CD14-positive monocyte (primary cell): ENCODE measurements at regions not wholly inside any gene's neighbourhood (a gene's known extent, or its start where the extent isn't known, plus 50 kb on each side); places are given as distances from the start of the nearest gene placed in this dataset.

Source experiments
- DNase-seq, 3 donors: peaks; one replicate each; pipeline ENCODE4 v3.0.0-alpha.2; 2011 to 2022
- H2AFZ ChIP-seq: 2 replicates; pipeline ENCODE4 v1.6.0; 2012; ENCODE audit warnings: mild to moderate bottlenecking, low read depth, low read length, inconsistent platforms; ENCODE audit not compliant: insufficient read depth, poor library complexity, severe bottlenecking
- H3K27ac ChIP-seq, 2 donors: 1 replicate in 1 of 2; 2 replicates in 1 of 2; pipeline ENCODE4 v1.5.1; 2012 to 2013; ENCODE audit warnings: low read length in 2 of 2, control low read depth in 1 of 2, inconsistent platforms in 1 of 2, low read depth in 1 of 2, mild to moderate bottlenecking in 1 of 2
- H3K27me3 ChIP-seq, 2 donors: one replicate each; pipeline versions ENCODE4 v1.6.0 to v1.6.1; 2011 to 2013; ENCODE audit warnings: low read length in 2 of 2; ENCODE audit not compliant: control insufficient read depth in 2 of 2, insufficient read depth in 2 of 2
- H3K36me3 ChIP-seq, 2 donors: replicated peaks in 1 of 2; 1 replicate in 1 of 2; 2 replicates in 1 of 2; pipeline versions ENCODE4 v1.5.1 to v1.6.1; 2012 to 2013; ENCODE audit warnings: low read length in 2 of 2, control low read depth in 1 of 2, inconsistent platforms in 1 of 2, mild to moderate bottlenecking in 1 of 2; ENCODE audit not compliant: insufficient read depth in 2 of 2, control insufficient read depth in 1 of 2
- H3K4me1 ChIP-seq, 2 donors: 1 replicate in 1 of 2; 2 replicates in 1 of 2; pipeline versions ENCODE4 v1.5.1 to v1.6.1; 2012 to 2013; ENCODE audit warnings: low read length in 2 of 2, control low read depth in 1 of 2, inconsistent platforms in 1 of 2, mild to moderate bottlenecking in 1 of 2, moderate library complexity in 1 of 2; ENCODE audit not compliant: insufficient read depth in 2 of 2, control insufficient read depth in 1 of 2
- H3K4me2 ChIP-seq: replicated peaks from 2 replicates; pipeline ENCODE3; 2012; ENCODE audit warnings: low read length, moderate library complexity, mild to moderate bottlenecking; ENCODE audit not compliant: poor library complexity, severe bottlenecking; ENCODE audit errors: extremely low read depth
- H3K4me3 ChIP-seq, 3 experiments: fragments of 200-600 bp in 1 of 3; sonication (generic) in 1 of 3; replicated peaks in 1 of 3; 1 replicate in 2 of 3; 2 replicates in 1 of 3; pipeline ENCODE4 v1.5.1; 2011 to 2013; ENCODE audit warnings: low read length in 3 of 3, mild to moderate bottlenecking in 3 of 3, control low read depth in 2 of 3, low read depth in 2 of 3, inconsistent platforms in 1 of 3, moderate library complexity in 1 of 3
- H3K79me2 ChIP-seq: 2 replicates; pipeline ENCODE4 v1.6.0; 2012; ENCODE audit warnings: mild to moderate bottlenecking, control low read depth, inconsistent platforms, low read length, moderate library complexity; ENCODE audit not compliant: insufficient read depth
- H3K9ac ChIP-seq: 2 replicates; pipeline ENCODE4 v1.6.0; 2017; ENCODE audit warnings: low read length, mild to moderate bottlenecking; ENCODE audit not compliant: insufficient read depth, poor library complexity, severe bottlenecking
- H3K9me3 ChIP-seq, 2 donors: replicated peaks in 1 of 2; 1 replicate in 1 of 2; 2 replicates in 1 of 2; pipeline versions ENCODE4 v1.5.1 to v1.6.1; 2012 to 2013; ENCODE audit warnings: low read length in 2 of 2, control low read depth in 1 of 2; ENCODE audit not compliant: control insufficient read depth in 1 of 2, insufficient read depth in 1 of 2
- H4K20me1 ChIP-seq: 2 replicates; pipeline ENCODE4 v1.6.0; 2012; ENCODE audit warnings: mild to moderate bottlenecking, low read length, control low read depth, moderate library complexity; ENCODE audit not compliant: insufficient read depth
- H3K27ac Mint-ChIP-seq, 7 donors: one replicate each; pipeline ENCODE4 v1.8.0; 2020; ENCODE audit warnings: mild to moderate bottlenecking in 7 of 7, mixed read lengths in 7 of 7, moderate library complexity in 6 of 7, inconsistent platforms in 2 of 7
- H3K27me3 Mint-ChIP-seq, 3 donors: one replicate each; pipeline ENCODE4 v1.8.0; 2021 to 2022; ENCODE audit warnings: low read depth in 3 of 3, mild to moderate bottlenecking in 3 of 3, mixed read lengths in 3 of 3, moderate library complexity in 3 of 3, inconsistent platforms in 1 of 3
- H3K36me3 Mint-ChIP-seq, 2 donors: one replicate each; pipeline ENCODE4 v1.8.0; 2020; ENCODE audit warnings: mixed read lengths in 2 of 2, inconsistent platforms in 1 of 2, mild to moderate bottlenecking in 1 of 2
- H3K4me1 Mint-ChIP-seq: one replicate; pipeline ENCODE4 v1.8.0; 2020; ENCODE audit warnings: mild to moderate bottlenecking, mixed read lengths
- H3K4me3 Mint-ChIP-seq, 2 donors: one replicate each; pipeline ENCODE4 v1.8.0; 2020; ENCODE audit warnings: mild to moderate bottlenecking in 2 of 2, mixed read lengths in 2 of 2, moderate library complexity in 1 of 2
- H3K9me3 Mint-ChIP-seq, 7 donors: one replicate each; pipeline ENCODE4 v1.8.0; 2020 to 2022; ENCODE audit warnings: mixed read lengths in 7 of 7, mild to moderate bottlenecking in 6 of 7, moderate library complexity in 6 of 7, inconsistent platforms in 2 of 7
- CTCF ChIP-seq: fragments of 200-600 bp; IDR thresholded peaks from one replicate; pipeline ENCODE4 v1.8.0; 2022; ENCODE audit warnings: antibody characterized with exemption, mild to moderate bottlenecking
- WGBS: methylation state at CpG from one replicate; pipeline ENCODE4 v1.1.5; 2013; ENCODE audit warnings: missing lambda C conversion rate; ENCODE audit not compliant: insufficient coverage; 5-methylcytosine and 5-hydroxymethylcytosine counted together
- intact Hi-C, 2 donors: fragments of 100-400 bp; cut with micrococcal nuclease; formaldehyde crosslinking; loops; one replicate each; pipeline versions ENCODE4 v1.15.0 to v1.15.1; 2023

- no peak overlapping the region for H3K27ac Mint-ChIP-seq
- peaks cover 2 to 26% (median 6%) of the 10 kb centered on the region in 7 donors for H3K9me3 Mint-ChIP-seq
- H2AFZ ChIP-seq, result no peak overlapping the region
- intact Hi-C loops, result no loop called here
- H3K27me3 ChIP-seq, result no peaks in the 10 kb centered on the region
- H3K9me3 ChIP-seq, result peaks cover 8 to 28% of the 10 kb centered on the region in 2 donors
- H3K36me3 Mint-ChIP-seq, result no peaks in the 10 kb centered on the region
- no peak overlapping the region for H3K27ac ChIP-seq
- H3K4me2 ChIP-seq, result no peak overlapping the region
- H3K4me1 ChIP-seq, result no peaks in the 10 kb centered on the region
- H3K27me3 Mint-ChIP-seq, result peaks cover 0 to 2% (median 0%) of the 10 kb centered on the region in 3 donors
- H3K9ac ChIP-seq, result no peak overlapping the region
- no peak overlapping the region for H3K4me3 ChIP-seq
- no peak overlapping the region for H3K4me3 Mint-ChIP-seq
- TF ChIP-seq CTCF, result no peak
- no peaks in the 10 kb centered on the region for H3K79me2 ChIP-seq
- H3K36me3 ChIP-seq, result no peaks in the 10 kb centered on the region
- no CpG with 5 or more reads among the region's 1 CpG for WGBS
- no peaks in the 10 kb centered on the region for H3K4me1 Mint-ChIP-seq
- H4K20me1 ChIP-seq, result no peaks in the 10 kb centered on the region
- no peak for DNase-seq
Observed at GRCh38 chr1:215393476-215393875, 173.6 kb upstream of the KCTD3 start.

- no peaks in the 10 kb centered on the region for H4K20me1 ChIP-seq
- H3K9me3 ChIP-seq, result peaks cover 8 to 28% of the 10 kb centered on the region in 2 donors
- no peak overlapping the region for H3K4me2 ChIP-seq
- no peaks in the 10 kb centered on the region for H3K36me3 Mint-ChIP-seq
- H3K27me3 Mint-ChIP-seq, result peaks cover 0 to 2% (median 0%) of the 10 kb centered on the region in 3 donors
- H3K27ac Mint-ChIP-seq, result no peak overlapping the region
- no peaks in the 10 kb centered on the region for H3K4me1 Mint-ChIP-seq
- H3K4me3 Mint-ChIP-seq, result no peak overlapping the region
- H3K27me3 ChIP-seq, result no peaks in the 10 kb centered on the region
- no peak for DNase-seq
- intact Hi-C loops, result no loop called here
- WGBS, result 94% methylated on average over 44 of the region's 53 CpGs
- H3K36me3 ChIP-seq, result no peaks in the 10 kb centered on the region
- H3K79me2 ChIP-seq, result no peaks in the 10 kb centered on the region
- H2AFZ ChIP-seq, result no peak overlapping the region
- H3K4me1 ChIP-seq, result no peaks in the 10 kb centered on the region
- H3K27ac ChIP-seq, result no peak overlapping the region
- no peak overlapping the region for H3K4me3 ChIP-seq
- no peak for TF ChIP-seq CTCF
- H3K9me3 Mint-ChIP-seq, result peaks cover 2 to 25% (median 6%) of the 10 kb centered on the region in 7 donors
- no peak overlapping the region for H3K9ac ChIP-seq
Observed at GRCh38 chr1:215394084-215394991, 172.8 kb upstream of the KCTD3 start.
